Caco-2 (cell line): ENCODE measurements at regions not wholly inside any gene's neighbourhood (a gene's known extent, or its start where the extent isn't known, plus 50 kb on each side); places are given as distances from the start of the nearest gene placed in this dataset.

Experiments used
- BruUV-seq: library from RNA; stranded (reverse); fragments of 400-500 nt; replicated peaks from 2 replicates; lab custom pipeline; 2021; lab: Mats Ljungman, UMichigan
- CTCF ChIA-PET: fragments of 300-600 bp; sonication (Branson Sonifier 250); formaldehyde crosslinking; loops from one replicate; lab custom pipeline; 2022; ENCODE audit warnings: antibody characterized with exemption; lab: Charles Lee
- POLR2A ChIA-PET: fragments of 300-600 bp; sonication (Branson Sonifier 250); formaldehyde crosslinking; loops from one replicate; lab custom pipeline; 2022; ENCODE audit warnings: antibody characterized with exemption; lab: Charles Lee
- DNase-seq, 2 experiments: peaks; one replicate each; pipeline versions ENCODE4 v3.0.0 to v3.0.0-alpha.2; 2020 to 2022
- H3K27me3 ChIP-seq: replicated peaks from 2 replicates; pipeline ENCODE4 v1.6.0; 2011; ENCODE audit warnings: low read length; ENCODE audit not compliant: control insufficient read depth, insufficient read depth
- H3K36me3 ChIP-seq: 2 replicates; pipeline ENCODE4 v1.5.1; 2011; ENCODE audit warnings: low read length; ENCODE audit not compliant: control insufficient read depth, insufficient read depth
- H3K4me1 ChIP-seq: fragments of 250-450 bp; sonication (Bioruptor Pico); 2 replicates; pipeline ENCODE4 v1.5.1; 2020; ENCODE audit warnings: mild to moderate bottlenecking
- H3K4me3 ChIP-seq: 2 replicates; pipeline ENCODE4 v1.5.1; 2011; ENCODE audit warnings: low read depth, mild to moderate bottlenecking, control low read depth, low read length
- H3K9me3 ChIP-seq: fragments of 250-450 bp; sonication (Bioruptor Pico); 2 replicates; pipeline ENCODE4 v1.5.1; 2020; ENCODE audit warnings: mild to moderate bottlenecking, moderate library complexity
- H3K27ac Mint-ChIP-seq: one replicate; pipeline ENCODE4 v1.8.0; 2022; ENCODE audit warnings: mixed read lengths; ENCODE audit not compliant: unreplicated experiment
- H3K27me3 Mint-ChIP-seq: one replicate; pipeline ENCODE4 v1.8.0; 2022; ENCODE audit warnings: mixed read lengths; ENCODE audit not compliant: insufficient read depth, unreplicated experiment
- H3K36me3 Mint-ChIP-seq: one replicate; pipeline ENCODE4 v1.8.0; 2022; ENCODE audit warnings: mild to moderate bottlenecking, mixed read lengths; ENCODE audit not compliant: insufficient read depth, unreplicated experiment
- H3K4me1 Mint-ChIP-seq: one replicate; pipeline ENCODE4 v1.8.0; 2022; ENCODE audit warnings: low read depth, mixed read lengths; ENCODE audit not compliant: unreplicated experiment
- H3K4me3 Mint-ChIP-seq: one replicate; pipeline ENCODE4 v1.8.0; 2022; ENCODE audit warnings: mild to moderate bottlenecking, moderate library complexity, mixed read lengths; ENCODE audit not compliant: unreplicated experiment
- H3K9me3 Mint-ChIP-seq: one replicate; pipeline ENCODE4 v1.8.0; 2022; ENCODE audit warnings: mixed read lengths; ENCODE audit not compliant: unreplicated experiment
- CTCF ChIP-seq, 2 experiments: fragments of 200-600 bp in 1 of 2; IDR thresholded peaks; 1 replicate in 1 of 2; 2 replicates in 1 of 2; pipeline versions ENCODE4 v1.5.1 to v1.8.0; 2011 to 2022; ENCODE audit warnings: antibody characterized with exemption in 1 of 2, control low read depth in 1 of 2, inconsistent platforms in 1 of 2, low read depth in 1 of 2, low read length in 1 of 2, mild to moderate bottlenecking in 1 of 2, moderate library complexity in 1 of 2; ENCODE audit not compliant: insufficient read depth in 1 of 2, severe bottlenecking in 1 of 2, unreplicated experiment in 1 of 2
- intact Hi-C: fragments of 100-400 bp; cut with micrococcal nuclease; formaldehyde crosslinking; loops from one replicate; pipeline ENCODE4 v1.10.0; 2022; ENCODE audit not compliant: unreplicated experiment

DNA sequence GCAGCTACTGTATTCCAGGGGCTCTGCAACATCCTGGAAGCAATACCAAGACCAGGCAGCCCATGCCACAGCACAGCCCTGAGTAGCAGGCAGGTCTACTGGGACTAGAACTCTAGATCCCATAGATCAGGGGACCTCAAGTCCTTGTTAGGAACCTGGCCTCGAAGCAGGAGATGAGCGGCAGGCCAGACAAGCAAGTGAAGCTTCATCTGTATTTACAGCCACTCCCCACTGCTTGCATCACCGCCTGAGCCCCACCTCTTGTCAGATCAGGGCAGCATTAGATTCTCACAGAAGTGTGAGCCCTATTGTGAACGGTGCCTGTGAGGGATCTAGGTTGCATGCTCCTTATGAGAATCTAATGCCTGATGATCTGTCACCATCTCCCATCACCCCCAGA is 295.7 kb upstream of the TNRC6C start:
- Mint-ChIP-seq H3K4me3 (no peak overlapping the region), H3K27ac (no peak overlapping the region), H3K36me3 (no peaks in the 10 kb centered on the region), H3K9me3 (peaks cover 11% of the 10 kb centered on the region), H3K27me3 (peaks cover 17% of the 10 kb centered on the region), H3K4me1 (no peaks in the 10 kb centered on the region)
- no peaks in the 10 kb centered on the region; the same call in 1 of the 2 replicates for H3K9me3 ChIP-seq
- ChIA-PET CTCF (no interaction called here), POLR2A (no interaction called here)
- no peaks in the 10 kb centered on the region for H3K36me3 ChIP-seq
- intact Hi-C loops = no loop called here
- no TSS peak for BruUV-seq
- no peaks in the 10 kb centered on the region for H3K4me1 ChIP-seq
- TF ChIP-seq CTCF (IDR thresholded peaks at IDR 0.05; ENCODE audit: insufficient read depth in 1 of 2, low read depth in 1 of 2, low read length in 1 of 2, severe bottlenecking in 1 of 2, unreplicated experiment in 1 of 2) = no peak
- DNase-seq = no peak
- no peaks in the 10 kb centered on the region for H3K27me3 ChIP-seq
- no peak overlapping the region for H3K4me3 ChIP-seq

GRCh38 chr17:77664097-77664729 is 294.3 kb upstream of the TNRC6C start:
- Mint-ChIP-seq H3K36me3 (no peaks in the 10 kb centered on the region), H3K4me3 (no peak overlapping the region), H3K27ac (no peak overlapping the region), H3K9me3 (peaks cover 23% of the 10 kb centered on the region), H3K27me3 (peaks cover 10% of the 10 kb centered on the region), H3K4me1 (no peaks in the 10 kb centered on the region)
- H3K27me3 ChIP-seq = no peaks in the 10 kb centered on the region
- peaks cover 5% of the 10 kb centered on the region; the same call in 1 of the 2 replicates for H3K9me3 ChIP-seq
- ChIA-PET CTCF (no interaction called here), POLR2A (no interaction called here)
- intact Hi-C loops = no loop called here
- no TSS peak for BruUV-seq
- TF ChIP-seq CTCF (IDR thresholded peaks at IDR 0.05; ENCODE audit: insufficient read depth in 1 of 2, low read depth in 1 of 2, low read length in 1 of 2, severe bottlenecking in 1 of 2, unreplicated experiment in 1 of 2) = no peak
- H3K4me3 ChIP-seq = no peak overlapping the region
- H3K4me1 ChIP-seq = no peaks in the 10 kb centered on the region
- H3K36me3 ChIP-seq = no peaks in the 10 kb centered on the region
- no peak for DNase-seq

- ChIA-PET CTCF (no interaction called here), POLR2A (no interaction called here)
- Mint-ChIP-seq H3K9me3 (peaks cover 32% of the 10 kb centered on the region), H3K4me3 (no peak overlapping the region), H3K4me1 (no peaks in the 10 kb centered on the region), H3K27ac (no peak overlapping the region), H3K27me3 (peaks cover 6% of the 10 kb centered on the region), H3K36me3 (no peaks in the 10 kb centered on the region)
- no peak for DNase-seq
- H3K27me3 ChIP-seq = no peaks in the 10 kb centered on the region
- TF ChIP-seq CTCF (IDR thresholded peaks at IDR 0.05; ENCODE audit: insufficient read depth in 1 of 2, low read depth in 1 of 2, low read length in 1 of 2, severe bottlenecking in 1 of 2, unreplicated experiment in 1 of 2) = no peak
- intact Hi-C loops = no loop called here
- no peaks in the 10 kb centered on the region for H3K36me3 ChIP-seq
- no peaks in the 10 kb centered on the region for H3K4me1 ChIP-seq
- no peak overlapping the region for H3K4me3 ChIP-seq
- H3K9me3 ChIP-seq = peaks cover 8% of the 10 kb centered on the region; the same call in 1 of the 2 replicates
- BruUV-seq = no TSS peak
Measured at GRCh38 chr17:77665833-77666232, 292.7 kb upstream of the TNRC6C start.
